ENCODE measurements at regions not wholly inside any gene's neighbourhood (a gene's known extent, or its start where the extent isn't known, plus 50 kb on each side); places are given as distances from the start of the nearest gene placed in this dataset.
A peak's percentile ranks its signal among the peaks of the same experiment; 100 is the strongest.

GRCh38 chr10:63723320-63723719, 202.1 kb downstream of the REEP3 start:
- H3K4me3 ChIP-seq = no peak overlapping the region
- H3K4me1 ChIP-seq = peaks cover 0 to 19% of the 10 kb centered on the region in 2 donors
- DNase-seq (ENCODE audit: low spot score) = no peak
- peak overlapping the region; percentile 63 to 66 for H3K27ac ChIP-seq
- H3K9me3 ChIP-seq = no peaks in the 10 kb centered on the region
- no peak for TF ChIP-seq CTCF (IDR thresholded peaks at IDR 0.05)
- H3K27me3 ChIP-seq = no peaks in the 10 kb centered on the region
- H3K36me3 ChIP-seq = no peaks in the 10 kb centered on the region

GRCh38 chr10:63723741-63724140, 202.5 kb downstream of the REEP3 start:
- Histone ChIP-seq H3K4me3 (no peak overlapping the region), H3K27ac (no peak overlapping the region), H3K4me1 (peaks cover 0 to 19% of the 10 kb centered on the region in 2 donors), H3K9me3 (no peaks in the 10 kb centered on the region), H3K36me3 (no peaks in the 10 kb centered on the region), H3K27me3 (no peaks in the 10 kb centered on the region)
- no peak for TF ChIP-seq CTCF (IDR thresholded peaks at IDR 0.05)
- no peak for DNase-seq (ENCODE audit: low spot score)

GRCh38 chr10:63724922-63725321, 203.7 kb downstream of the REEP3 start:
- Histone ChIP-seq H3K4me3 (no peak overlapping the region), H3K36me3 (no peaks in the 10 kb centered on the region), H3K27me3 (no peaks in the 10 kb centered on the region), H3K27ac (no peak overlapping the region), H3K4me1 (peaks cover 0 to 19% of the 10 kb centered on the region in 2 donors), H3K9me3 (no peaks in the 10 kb centered on the region)
- no peak for DNase-seq (ENCODE audit: low spot score)
- no peak for TF ChIP-seq CTCF (IDR thresholded peaks at IDR 0.05)

GRCh38 chr10:63726867-63727266, 205.7 kb downstream of the REEP3 start:
- DNase-seq (ENCODE audit: low spot score) = no peak
- no peaks in the 10 kb centered on the region for H3K27me3 ChIP-seq
- no peak overlapping the region for H3K4me3 ChIP-seq
- H3K27ac ChIP-seq = no peak overlapping the region
- no peak for TF ChIP-seq CTCF (IDR thresholded peaks at IDR 0.05)
- H3K9me3 ChIP-seq = no peaks in the 10 kb centered on the region
- peaks cover 0 to 11% of the 10 kb centered on the region in 2 donors for H3K4me1 ChIP-seq
- H3K36me3 ChIP-seq = no peaks in the 10 kb centered on the region

- H3K4me1 ChIP-seq = peaks cover 0 to 4% of the 10 kb centered on the region in 2 donors
- H3K27ac ChIP-seq = no peak overlapping the region
- DNase-seq (ENCODE audit: low spot score) = no peak
- H3K4me3 ChIP-seq = no peak overlapping the region
- no peak for TF ChIP-seq CTCF (IDR thresholded peaks at IDR 0.05)
- no peaks in the 10 kb centered on the region for H3K27me3 ChIP-seq
- no peaks in the 10 kb centered on the region for H3K36me3 ChIP-seq
- H3K9me3 ChIP-seq = no peaks in the 10 kb centered on the region
Measured at GRCh38 chr10:63727636-63728035, 206.4 kb downstream of the REEP3 start.

GRCh38 chr10:63735305-63735704, 214.1 kb downstream of the REEP3 start:
- no peaks in the 10 kb centered on the region for H3K9me3 ChIP-seq
- DNase-seq (ENCODE audit: low spot score) = no peak
- H3K4me3 ChIP-seq = no peak overlapping the region
- H3K27me3 ChIP-seq = no peaks in the 10 kb centered on the region
- TF ChIP-seq CTCF (IDR thresholded peaks at IDR 0.05) = no peak
- H3K4me1 ChIP-seq = no peaks in the 10 kb centered on the region
- H3K36me3 ChIP-seq = no peaks in the 10 kb centered on the region
- no peak overlapping the region for H3K27ac ChIP-seq
